Omental fat pad (tissue), 3 donors: ENCODE measurements at regions not wholly inside any gene's neighbourhood (a gene's known extent, or its start where the extent isn't known, plus 50 kb on each side); places are given as distances from the start of the nearest gene placed in this dataset.

Experiments used
- ATAC-seq: fragments of 150-250 bp; one replicate; pipeline ENCODE4 v1.9.1; 2016; ENCODE audit warnings: mild to moderate bottlenecking, moderate library complexity; ENCODE audit not compliant: low FRiP score
- DNase-seq: peaks from one replicate; pipeline ENCODE4 v3.0.0-alpha.2; 2019; ENCODE audit warnings: low spot score
- TF ChIP-seq, protein P1 (sequence below), 3 donors: fragments of 450-650 bp; IDR thresholded peaks; one replicate each; pipeline ENCODE4 v1.5.1; 2016 to 2017; ENCODE audit warnings: antibody characterized with exemption in 3 of 3, mild to moderate bottlenecking in 3 of 3, moderate library complexity in 2 of 3

DNA sequence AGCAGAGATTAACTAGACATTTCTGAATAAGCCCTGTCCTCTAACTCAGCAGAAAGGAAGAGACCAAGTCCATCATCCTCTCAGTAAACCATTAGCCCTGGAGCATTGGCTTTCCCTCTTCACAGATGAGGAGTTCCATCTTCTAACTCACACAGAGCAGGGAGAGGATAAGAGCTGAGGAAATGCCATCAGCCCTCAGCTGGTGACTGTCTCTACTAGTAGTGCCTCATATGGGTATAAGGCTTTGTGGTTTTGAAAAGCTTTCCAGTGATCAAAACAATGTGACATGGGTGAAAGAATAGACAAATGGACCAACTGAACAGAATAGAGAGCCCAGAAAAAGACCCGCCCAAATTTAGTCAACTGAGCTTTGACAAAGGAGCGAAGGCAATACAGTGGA lies 197.2 kb upstream of the NUDT4 start:
- TF ChIP-seq, protein P1, sequence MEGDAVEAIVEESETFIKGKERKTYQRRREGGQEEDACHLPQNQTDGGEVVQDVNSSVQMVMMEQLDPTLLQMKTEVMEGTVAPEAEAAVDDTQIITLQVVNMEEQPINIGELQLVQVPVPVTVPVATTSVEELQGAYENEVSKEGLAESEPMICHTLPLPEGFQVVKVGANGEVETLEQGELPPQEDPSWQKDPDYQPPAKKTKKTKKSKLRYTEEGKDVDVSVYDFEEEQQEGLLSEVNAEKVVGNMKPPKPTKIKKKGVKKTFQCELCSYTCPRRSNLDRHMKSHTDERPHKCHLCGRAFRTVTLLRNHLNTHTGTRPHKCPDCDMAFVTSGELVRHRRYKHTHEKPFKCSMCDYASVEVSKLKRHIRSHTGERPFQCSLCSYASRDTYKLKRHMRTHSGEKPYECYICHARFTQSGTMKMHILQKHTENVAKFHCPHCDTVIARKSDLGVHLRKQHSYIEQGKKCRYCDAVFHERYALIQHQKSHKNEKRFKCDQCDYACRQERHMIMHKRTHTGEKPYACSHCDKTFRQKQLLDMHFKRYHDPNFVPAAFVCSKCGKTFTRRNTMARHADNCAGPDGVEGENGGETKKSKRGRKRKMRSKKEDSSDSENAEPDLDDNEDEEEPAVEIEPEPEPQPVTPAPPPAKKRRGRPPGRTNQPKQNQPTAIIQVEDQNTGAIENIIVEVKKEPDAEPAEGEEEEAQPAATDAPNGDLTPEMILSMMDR (IDR thresholded peaks at IDR 0.05): no peak
- no peak for ATAC-seq
- no peak for DNase-seq

DNA sequence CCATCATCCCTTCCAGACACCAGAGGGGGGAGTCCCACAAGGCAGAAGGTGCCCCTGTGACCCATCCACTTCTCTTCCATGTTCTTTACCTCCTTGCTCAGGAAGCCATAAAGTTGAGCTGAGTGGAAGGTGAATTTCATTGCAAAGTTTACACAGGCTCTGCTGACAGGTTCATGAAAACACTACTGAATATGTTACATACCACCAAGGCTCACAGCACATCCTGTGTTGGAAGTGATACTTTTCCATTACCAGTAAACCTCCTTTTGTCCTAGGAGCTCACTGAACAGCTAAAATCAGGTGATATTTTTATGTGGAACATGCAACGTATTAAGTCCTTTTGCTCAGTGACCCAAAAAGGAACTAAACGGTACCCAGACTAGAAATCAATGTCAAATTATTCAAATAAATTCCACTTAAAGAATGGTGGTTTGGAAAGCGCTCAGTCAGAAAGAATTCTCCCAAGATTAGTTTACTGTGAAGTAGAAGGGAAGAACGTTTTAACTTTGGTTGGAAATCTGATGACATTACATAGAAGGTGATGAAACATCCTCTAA lies 196.2 kb upstream of the NUDT4 start:
- DNase-seq (no peak), ATAC-seq (no peak)
- TF ChIP-seq, protein P1 (IDR thresholded peaks at IDR 0.05): no peak

DNA sequence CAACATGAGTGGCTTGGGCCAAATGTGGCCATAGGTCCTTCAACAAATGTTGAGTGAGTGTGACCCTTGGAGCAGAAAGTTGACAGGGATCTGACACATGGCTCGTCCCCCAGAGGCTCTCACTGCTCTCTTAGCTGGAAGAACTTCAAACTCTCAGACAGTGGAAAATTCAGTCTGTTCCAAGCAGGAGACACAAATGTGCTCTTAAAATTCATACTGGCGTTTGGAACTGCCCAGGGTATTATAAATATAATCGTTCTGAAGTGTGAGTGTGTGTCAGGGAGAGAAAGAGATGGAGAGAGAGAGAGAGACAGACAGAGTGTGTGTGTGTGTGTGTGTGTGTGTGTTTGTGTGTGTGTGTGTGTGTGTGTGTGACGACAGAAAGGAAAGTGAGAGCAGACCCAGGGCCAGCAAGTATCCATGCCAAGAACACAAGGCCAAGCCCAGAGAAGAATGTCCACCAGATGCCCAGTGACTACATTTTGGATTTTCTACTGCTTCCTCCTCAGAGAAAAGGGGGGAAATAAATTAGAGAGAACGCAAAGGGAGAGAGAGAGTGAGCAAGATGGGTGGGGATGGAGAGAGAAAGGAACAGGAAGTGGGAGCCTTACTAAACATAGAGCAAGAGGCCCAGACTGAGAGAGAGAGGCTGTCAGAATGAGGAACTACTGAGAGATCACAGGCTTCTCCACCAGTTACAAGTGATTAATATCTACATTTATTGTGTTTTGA lies 193.6 kb upstream of the NUDT4 start:
- TF ChIP-seq, protein P1 (IDR thresholded peaks at IDR 0.05): no peak
- DNase-seq: no peak

DNA sequence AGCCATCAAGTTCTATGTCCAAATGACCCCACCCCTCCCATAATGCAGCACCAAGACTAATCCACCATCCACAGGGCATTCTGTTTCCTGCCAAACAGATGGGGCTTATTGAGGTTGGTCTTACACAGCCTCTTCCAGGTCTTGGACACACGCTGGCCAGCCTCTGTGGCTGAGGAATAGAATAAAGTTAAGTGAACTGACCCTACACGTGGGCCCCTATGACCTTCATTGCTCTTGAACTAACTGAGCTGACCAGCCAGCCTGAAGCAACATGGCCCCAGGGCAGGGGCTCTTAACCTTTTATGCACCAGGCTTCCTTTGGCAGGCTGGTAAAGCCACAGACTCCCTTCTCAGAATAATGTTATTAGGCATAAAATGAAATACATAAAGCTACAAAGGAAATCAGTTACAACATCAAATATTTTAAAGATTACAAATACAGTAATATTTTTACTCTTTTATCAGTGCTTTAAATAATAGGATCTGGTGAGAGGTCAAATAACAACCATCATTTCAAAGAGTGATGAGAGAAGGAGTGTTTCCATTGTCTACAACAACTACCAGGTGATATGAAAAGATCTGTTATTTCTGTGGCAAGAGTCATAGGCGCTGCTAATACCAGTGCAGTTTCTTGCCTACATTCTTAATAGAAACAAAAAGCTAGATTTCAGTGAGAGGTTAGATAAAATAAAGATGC lies 192.9 kb upstream of the NUDT4 start:
- TF ChIP-seq, protein P1 (IDR thresholded peaks at IDR 0.05): no peak
- ATAC-seq (peak; percentile 18), DNase-seq (no peak)

More for the DNA sequence above, 193.6 kb upstream of the NUDT4 start:
- ATAC-seq: peak; percentile 64

DNA sequence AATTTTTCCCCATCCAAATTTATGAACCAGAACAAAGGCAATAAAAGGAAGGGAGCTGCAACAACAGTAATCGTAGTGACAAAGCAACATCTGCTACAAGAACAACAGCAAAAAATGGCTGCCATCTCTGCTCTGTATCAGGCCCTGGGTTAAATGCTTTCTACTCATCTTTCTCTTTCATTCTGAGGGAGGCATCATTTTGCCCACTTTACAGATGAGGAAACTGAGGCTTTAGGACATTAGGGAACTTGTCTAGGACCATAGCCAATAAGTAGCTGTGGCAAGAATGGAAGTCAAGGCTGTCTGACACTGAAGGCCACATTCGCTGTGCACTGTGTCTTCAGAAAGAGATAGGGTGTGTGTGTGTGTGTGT lies 192.4 kb upstream of the NUDT4 start:
- TF ChIP-seq, protein P1 (IDR thresholded peaks at IDR 0.05): no peak
- ATAC-seq: no peak
- no peak for DNase-seq

DNA sequence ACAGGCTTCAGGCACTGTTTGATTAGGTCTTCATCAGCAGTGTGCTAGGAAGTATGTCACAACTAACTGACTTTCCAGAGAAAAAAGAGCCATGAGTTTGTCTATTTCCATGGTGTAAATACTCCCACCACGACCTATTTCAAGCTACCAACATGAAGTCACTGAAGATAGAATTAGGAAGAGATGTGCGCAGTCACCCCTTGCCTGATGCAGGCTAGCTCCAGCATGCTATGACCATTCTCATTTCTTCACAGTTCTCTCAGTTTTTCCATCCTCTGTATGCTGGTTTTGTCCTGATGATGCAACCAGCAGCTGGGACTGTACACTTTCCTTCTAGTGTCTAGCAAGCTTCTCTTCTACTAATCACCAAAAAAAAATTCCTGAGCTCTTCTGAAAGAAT lies 191.6 kb upstream of the NUDT4 start:
- DNase-seq: no peak
- TF ChIP-seq, protein P1 (IDR thresholded peaks at IDR 0.05): no peak
- no peak for ATAC-seq
